IMR-90 (cell line): ENCODE measurements at regions not wholly inside any gene's neighbourhood (a gene's known extent, or its start where the extent isn't known, plus 50 kb on each side); places are given as distances from the start of the nearest gene placed in this dataset.

ENCODE experiments used
- ATAC-seq: fragments of 200-7000 bp; cut with Tn5 transposase; 2 replicates; pipeline ENCODE4 v1.9.1; 2020; ENCODE audit warnings: low read depth, mild to moderate bottlenecking, moderate library complexity
- BruUV-seq: library from RNA; stranded (reverse); fragments of 400-500 nt; replicated peaks from 2 replicates; lab custom pipeline; 2021; lab: Mats Ljungman, UMichigan
- CTCF ChIA-PET: fragments of 300-600 bp; formaldehyde crosslinking; extraction: SDS; loops from one replicate; lab custom pipeline; 2021; ENCODE audit warnings: antibody characterized with exemption; lab: Yijun Ruan, JAX
- POLR2A ChIA-PET: fragments of 300-600 bp; sonication (Branson Sonifier 250); formaldehyde crosslinking; loops from one replicate; lab custom pipeline; 2022; ENCODE audit warnings: antibody characterized with exemption; ENCODE audit not compliant: unreplicated experiment; lab: Charles Lee
- DNase-seq: peaks from one replicate; pipeline ENCODE4 v3.0.0; 2013
- H2AFZ ChIP-seq: replicated peaks from 2 replicates; pipeline ENCODE3; 2013; ENCODE audit warnings: low read length, mild to moderate bottlenecking; ENCODE audit not compliant: poor library complexity
- H2AK5ac ChIP-seq: 2 replicates; pipeline ENCODE4 v1.6.1; 2013; ENCODE audit warnings: low read depth, low read length, inconsistent platforms
- H2AK9ac ChIP-seq: replicated peaks from 2 replicates; pipeline ENCODE3; 2013; ENCODE audit warnings: mild to moderate bottlenecking, low read depth, low read length, moderate library complexity; ENCODE audit not compliant: poor library complexity
- H2BK120ac ChIP-seq: 2 replicates; pipeline ENCODE4 v1.6.1; 2013; ENCODE audit warnings: low read depth, low read length, inconsistent platforms
- H2BK15ac ChIP-seq: 3 replicates; pipeline ENCODE4 v1.6.1; 2013; ENCODE audit warnings: low read depth, low read length, inconsistent platforms
- H2BK20ac ChIP-seq: 2 replicates; pipeline ENCODE4 v1.6.1; 2013; ENCODE audit warnings: low read depth, mild to moderate bottlenecking, inconsistent platforms, low read length, moderate library complexity
- H2BK5ac ChIP-seq: 2 replicates; pipeline ENCODE4 v1.6.1; 2013; ENCODE audit warnings: mild to moderate bottlenecking, low read depth, low read length, inconsistent platforms; ENCODE audit not compliant: poor library complexity, severe bottlenecking
- H3K14ac ChIP-seq: replicated peaks from 2 replicates; pipeline ENCODE4 v1.6.1; 2013; ENCODE audit warnings: low read depth, low read length, inconsistent platforms
- H3K18ac ChIP-seq: 2 replicates; pipeline ENCODE4 v1.6.1; 2013; ENCODE audit warnings: low read depth, low read length, control low read depth
- H3K23ac ChIP-seq: 2 replicates; pipeline ENCODE4 v1.6.1; 2013; ENCODE audit warnings: low read depth, low read length, inconsistent platforms
- H3K27ac ChIP-seq: 2 replicates; pipeline ENCODE4 v1.5.1; 2013; ENCODE audit warnings: mild to moderate bottlenecking, control low read depth, low read length; ENCODE audit not compliant: insufficient read depth
- H3K27me3 ChIP-seq: 2 replicates; pipeline ENCODE4 v1.6.1; 2013; ENCODE audit warnings: low read length; ENCODE audit not compliant: control insufficient read depth, insufficient read depth
- H3K36me3 ChIP-seq: 2 replicates; pipeline ENCODE4 v1.6.1; 2013; ENCODE audit warnings: low read length, mixed read lengths; ENCODE audit not compliant: control insufficient read depth, insufficient read depth
- H3K4ac ChIP-seq: 2 replicates; pipeline ENCODE4 v1.6.1; 2013; ENCODE audit warnings: low read depth, low read length, inconsistent platforms
- H3K4me1 ChIP-seq: 2 replicates; pipeline ENCODE4 v1.6.1; 2013; ENCODE audit warnings: low read length, mixed read lengths; ENCODE audit not compliant: control insufficient read depth, insufficient read depth
- H3K4me2 ChIP-seq: 2 replicates; pipeline ENCODE4 v1.6.1; 2013; ENCODE audit warnings: low read depth, mild to moderate bottlenecking, control low read depth, low read length, moderate library complexity
- H3K4me3 ChIP-seq: 2 replicates; pipeline ENCODE4 v1.5.1; 2013; ENCODE audit warnings: low read depth, mild to moderate bottlenecking, control low read depth, low read length, moderate library complexity; ENCODE audit not compliant: insufficient read depth
- H3K56ac ChIP-seq: 2 replicates; pipeline ENCODE4 v1.6.1; 2013; ENCODE audit warnings: low read length, inconsistent platforms; ENCODE audit not compliant: insufficient read depth; ENCODE audit errors: extremely low read depth
- H3K79me1 ChIP-seq, 2 experiments: 2 replicates each; pipeline ENCODE4 v1.6.1; 2013; ENCODE audit warnings: low read length in 2 of 2, inconsistent platforms in 1 of 2, low read depth in 1 of 2
- H3K9ac ChIP-seq: 2 replicates; pipeline ENCODE4 v1.6.1; 2013; ENCODE audit warnings: low read depth, low read length, control low read depth
- H3K9me1 ChIP-seq: 2 replicates; pipeline ENCODE4 v1.6.1; 2013; ENCODE audit warnings: low read length, inconsistent platforms; ENCODE audit not compliant: insufficient read depth
- H3K9me3 ChIP-seq: 2 replicates; pipeline ENCODE4 v1.6.1; 2013; ENCODE audit warnings: low read length; ENCODE audit not compliant: control insufficient read depth, insufficient read depth
- H4K20me1 ChIP-seq: 2 replicates; pipeline ENCODE4 v1.6.1; 2013; ENCODE audit warnings: low read length, inconsistent platforms; ENCODE audit not compliant: insufficient read depth
- H4K5ac ChIP-seq: 2 replicates; pipeline ENCODE4 v1.6.1; 2013; ENCODE audit warnings: mild to moderate bottlenecking, low read depth, low read length, control low read depth
- H4K8ac ChIP-seq, 2 experiments: 2 replicates each; pipeline ENCODE4 v1.6.1; 2013; ENCODE audit warnings: low read depth in 2 of 2, low read length in 2 of 2, control low read depth in 1 of 2, inconsistent platforms in 1 of 2
- H4K91ac ChIP-seq: 2 replicates; pipeline ENCODE4 v1.6.1; 2013; ENCODE audit warnings: low read depth, low read length, inconsistent platforms; ENCODE audit not compliant: insufficient read depth
- BHLHE40 ChIP-seq: fragments of 150-350 bp; IDR thresholded peaks from 2 replicates; pipeline ENCODE4 v1.6.1; 2016; ENCODE audit warnings: mild to moderate bottlenecking, low read depth, low read length
- CEBPB ChIP-seq: IDR thresholded peaks from 2 replicates; pipeline ENCODE4 v1.6.1; 2012; ENCODE audit warnings: low read depth, low read length, improper control_type of control experiment
- CHD1 ChIP-seq: IDR thresholded peaks from 2 replicates; pipeline ENCODE4 v1.6.1; 2012; ENCODE audit warnings: low read depth, low read length, improper control_type of control experiment
- FOS ChIP-seq: fragments of 150-350 bp; IDR thresholded peaks from 2 replicates; pipeline ENCODE4 v1.6.1; 2016; ENCODE audit warnings: low read depth, low read length
- MAFK ChIP-seq: IDR thresholded peaks from 2 replicates; pipeline ENCODE4 v1.6.1; 2012; ENCODE audit warnings: low read depth, low read length, improper control_type of control experiment
- MAZ ChIP-seq: IDR thresholded peaks from 2 replicates; pipeline ENCODE4 v1.6.1; 2012; ENCODE audit warnings: low read depth, mild to moderate bottlenecking, low read length, improper control_type of control experiment, moderate library complexity, borderline replicate concordance
- MXI1 ChIP-seq: IDR thresholded peaks from 2 replicates; pipeline ENCODE4 v1.6.1; 2012; ENCODE audit warnings: low read depth, mild to moderate bottlenecking, low read length, moderate library complexity, borderline replicate concordance
- NFE2L2 ChIP-seq: fragments of 150-350 bp; IDR thresholded peaks from 2 replicates; pipeline ENCODE4 v1.6.1; 2016; ENCODE audit warnings: low read depth, mild to moderate bottlenecking, low read length
- POLR2A ChIP-seq: IDR thresholded peaks from 2 replicates; pipeline ENCODE4 v1.6.1; 2012; ENCODE audit warnings: mild to moderate bottlenecking, low read depth, low read length
- RAD21 ChIP-seq: IDR thresholded peaks from 2 replicates; pipeline ENCODE4 v1.6.1; 2012; ENCODE audit warnings: low read length, improper control_type of control experiment
- RCOR1 ChIP-seq: IDR thresholded peaks from 2 replicates; pipeline ENCODE4 v1.6.1; 2012; ENCODE audit warnings: mild to moderate bottlenecking, low read length, improper control_type of control experiment; ENCODE audit not compliant: insufficient replicate concordance
- RFX5 ChIP-seq: IDR thresholded peaks from 2 replicates; pipeline ENCODE4 v1.8.0; 2012; ENCODE audit warnings: low read depth, mild to moderate bottlenecking, low read length, moderate library complexity
- SMC3 ChIP-seq: fragments of 150-350 bp; IDR thresholded peaks from 2 replicates; pipeline ENCODE4 v1.6.1; 2016; ENCODE audit warnings: low read depth, mild to moderate bottlenecking, antibody characterized with exemption, low read length, moderate library complexity
- WGBS, 2 experiments: methylation state at CpG; one replicate each; pipeline versions ENCODE4 v1.1.5 to v1.1.7; 2013; ENCODE audit warnings: missing lambda C conversion rate in 2 of 2; ENCODE audit not compliant: insufficient read length in 1 of 2; ENCODE audit errors: extremely low coverage in 2 of 2; 5-methylcytosine and 5-hydroxymethylcytosine counted together
- dilution Hi-C: fragments of 300-500 bp; cut with HindIII; formaldehyde crosslinking; loops from one replicate; pipeline ENCODE4 v1.14.3; 2018; ENCODE audit warnings: low sequenced_read_pairs; ENCODE audit not compliant: unreplicated experiment
- in situ Hi-C: fragments of 300-500 bp; cut with MboI; formaldehyde crosslinking; loops from 3 replicates; pipeline ENCODE4 v1.14.3; 2019; ENCODE audit warnings: low sequenced_read_pairs, inconsistent platforms, mixed read lengths
- intact Hi-C: fragments of 100-400 bp; cut with micrococcal nuclease; formaldehyde crosslinking; loops from 2 replicates; pipeline ENCODE4 v1.10.0; 2022
- TF ChIP-seq, protein P1 (sequence below): conservative IDR thresholded peaks from 2 replicates; pipeline ENCODE4 v1.5.1; 2012; ENCODE audit warnings: mild to moderate bottlenecking, low read depth, low read length, improper control_type of control experiment
- TF ChIP-seq, protein P2 (sequence below): fragments of 150-350 bp; IDR thresholded peaks from 2 replicates; pipeline ENCODE4 v1.6.1; 2016; ENCODE audit warnings: low read depth, mild to moderate bottlenecking, low read length, moderate library complexity, borderline replicate concordance
- TF ChIP-seq, protein P3 (sequence below): fragments of 150-350 bp; IDR thresholded peaks from 2 replicates; pipeline ENCODE4 v1.6.1; 2017; ENCODE audit warnings: mild to moderate bottlenecking, antibody characterized with exemption, low read length, low read depth

DNA sequence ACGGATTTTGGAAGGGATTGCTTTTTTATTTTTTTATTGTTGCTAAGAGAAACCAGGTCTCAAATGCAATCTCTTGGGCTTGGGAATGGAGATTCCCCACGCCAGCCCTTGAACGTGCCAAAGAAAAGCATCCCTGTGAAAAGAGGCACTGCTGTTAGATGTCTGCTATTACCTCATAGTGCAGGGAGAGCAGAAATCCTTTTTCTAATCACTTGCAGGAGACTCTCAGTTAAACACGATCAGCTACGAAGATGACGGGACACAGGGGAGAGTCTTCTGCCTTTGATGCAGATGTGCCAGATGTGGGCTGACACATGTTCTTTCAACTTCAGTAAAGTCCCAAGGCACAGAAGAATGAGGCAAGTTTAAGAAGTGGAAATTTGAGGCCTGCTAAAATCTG, 381.6 kb upstream of the TRIB2 start:
- H3K9me1 ChIP-seq, result 0 out of 2 replicates have a peak, but pooled peaks cover 3% of the 10 kb centered on the region
- no peak overlapping the region for H2BK20ac ChIP-seq
- H3K4me3 ChIP-seq, result no peak overlapping the region
- intact Hi-C loops, result no loop called here
- in situ Hi-C loops, result no loop called here
- CTCF ChIA-PET, result no interaction called here
- H4K8ac ChIP-seq, result no peak overlapping the region
- H4K91ac ChIP-seq, result no peak overlapping the region
- ATAC-seq (no peak), DNase-seq (no peak)
- H2BK15ac ChIP-seq, result no peak overlapping the region
- no peaks in the 10 kb centered on the region for H3K36me3 ChIP-seq
- H3K14ac ChIP-seq, result no peak overlapping the region
- no peaks in the 10 kb centered on the region for H3K9me3 ChIP-seq
- no peak overlapping the region for H2AK5ac ChIP-seq
- no peak overlapping the region for H3K4ac ChIP-seq
- H4K20me1 ChIP-seq, result no peaks in the 10 kb centered on the region
- no peak overlapping the region for H3K23ac ChIP-seq
- H2BK5ac ChIP-seq, result no peak overlapping the region
- no peak overlapping the region for H3K9ac ChIP-seq
- no peak overlapping the region for H3K4me2 ChIP-seq
- no peak overlapping the region for H2AK9ac ChIP-seq
- no peak overlapping the region for H2AFZ ChIP-seq
- no peak overlapping the region for H2BK120ac ChIP-seq
- H3K27me3 ChIP-seq, result no peaks in the 10 kb centered on the region
- H4K5ac ChIP-seq, result no peak overlapping the region
- H3K27ac ChIP-seq, result no peak overlapping the region
- peaks cover 8% of the 10 kb centered on the region for H3K4me1 ChIP-seq
- 100% methylated on average over 1 of the region's 6 CpGs; no CpG with 5 or more reads in 1 of the 2 experiments for WGBS, 2 experiments
- no peak overlapping the region for H3K56ac ChIP-seq
- dilution Hi-C loops, result no loop called here
- BruUV-seq, result no TSS peak
- no peaks in the 10 kb centered on the region for H3K79me1 ChIP-seq
- POLR2A ChIA-PET, result no interaction called here
- no peak overlapping the region for H3K18ac ChIP-seq
- TF ChIP-seq CHD1, result no peak
- TF ChIP-seq MXI1, result no peak
- no peak for TF ChIP-seq RFX5
- no peak for TF ChIP-seq FOS
- no peak for TF ChIP-seq RCOR1
- TF ChIP-seq CEBPB, result no peak
- TF ChIP-seq MAZ, result no peak
- no peak for TF ChIP-seq MAFK
- TF ChIP-seq, protein P1, sequence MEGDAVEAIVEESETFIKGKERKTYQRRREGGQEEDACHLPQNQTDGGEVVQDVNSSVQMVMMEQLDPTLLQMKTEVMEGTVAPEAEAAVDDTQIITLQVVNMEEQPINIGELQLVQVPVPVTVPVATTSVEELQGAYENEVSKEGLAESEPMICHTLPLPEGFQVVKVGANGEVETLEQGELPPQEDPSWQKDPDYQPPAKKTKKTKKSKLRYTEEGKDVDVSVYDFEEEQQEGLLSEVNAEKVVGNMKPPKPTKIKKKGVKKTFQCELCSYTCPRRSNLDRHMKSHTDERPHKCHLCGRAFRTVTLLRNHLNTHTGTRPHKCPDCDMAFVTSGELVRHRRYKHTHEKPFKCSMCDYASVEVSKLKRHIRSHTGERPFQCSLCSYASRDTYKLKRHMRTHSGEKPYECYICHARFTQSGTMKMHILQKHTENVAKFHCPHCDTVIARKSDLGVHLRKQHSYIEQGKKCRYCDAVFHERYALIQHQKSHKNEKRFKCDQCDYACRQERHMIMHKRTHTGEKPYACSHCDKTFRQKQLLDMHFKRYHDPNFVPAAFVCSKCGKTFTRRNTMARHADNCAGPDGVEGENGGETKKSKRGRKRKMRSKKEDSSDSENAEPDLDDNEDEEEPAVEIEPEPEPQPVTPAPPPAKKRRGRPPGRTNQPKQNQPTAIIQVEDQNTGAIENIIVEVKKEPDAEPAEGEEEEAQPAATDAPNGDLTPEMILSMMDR, result no peak
- no peak for TF ChIP-seq BHLHE40
- TF ChIP-seq NFE2L2, result no peak
- TF ChIP-seq, protein P2, sequence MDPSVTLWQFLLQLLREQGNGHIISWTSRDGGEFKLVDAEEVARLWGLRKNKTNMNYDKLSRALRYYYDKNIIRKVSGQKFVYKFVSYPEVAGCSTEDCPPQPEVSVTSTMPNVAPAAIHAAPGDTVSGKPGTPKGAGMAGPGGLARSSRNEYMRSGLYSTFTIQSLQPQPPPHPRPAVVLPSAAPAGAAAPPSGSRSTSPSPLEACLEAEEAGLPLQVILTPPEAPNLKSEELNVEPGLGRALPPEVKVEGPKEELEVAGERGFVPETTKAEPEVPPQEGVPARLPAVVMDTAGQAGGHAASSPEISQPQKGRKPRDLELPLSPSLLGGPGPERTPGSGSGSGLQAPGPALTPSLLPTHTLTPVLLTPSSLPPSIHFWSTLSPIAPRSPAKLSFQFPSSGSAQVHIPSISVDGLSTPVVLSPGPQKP, result no peak
- no peak for TF ChIP-seq RAD21
- TF ChIP-seq, protein P3, sequence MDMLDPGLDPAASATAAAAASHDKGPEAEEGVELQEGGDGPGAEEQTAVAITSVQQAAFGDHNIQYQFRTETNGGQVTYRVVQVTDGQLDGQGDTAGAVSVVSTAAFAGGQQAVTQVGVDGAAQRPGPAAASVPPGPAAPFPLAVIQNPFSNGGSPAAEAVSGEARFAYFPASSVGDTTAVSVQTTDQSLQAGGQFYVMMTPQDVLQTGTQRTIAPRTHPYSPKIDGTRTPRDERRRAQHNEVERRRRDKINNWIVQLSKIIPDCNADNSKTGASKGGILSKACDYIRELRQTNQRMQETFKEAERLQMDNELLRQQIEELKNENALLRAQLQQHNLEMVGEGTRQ, result no peak
- TF ChIP-seq SMC3, result no peak
- no peak for TF ChIP-seq POLR2A
